ENCODE measurements at regions not wholly inside any gene's neighbourhood (a gene's known extent, or its start where the extent isn't known, plus 50 kb on each side); places are given as distances from the start of the nearest gene placed in this dataset.

DNA sequence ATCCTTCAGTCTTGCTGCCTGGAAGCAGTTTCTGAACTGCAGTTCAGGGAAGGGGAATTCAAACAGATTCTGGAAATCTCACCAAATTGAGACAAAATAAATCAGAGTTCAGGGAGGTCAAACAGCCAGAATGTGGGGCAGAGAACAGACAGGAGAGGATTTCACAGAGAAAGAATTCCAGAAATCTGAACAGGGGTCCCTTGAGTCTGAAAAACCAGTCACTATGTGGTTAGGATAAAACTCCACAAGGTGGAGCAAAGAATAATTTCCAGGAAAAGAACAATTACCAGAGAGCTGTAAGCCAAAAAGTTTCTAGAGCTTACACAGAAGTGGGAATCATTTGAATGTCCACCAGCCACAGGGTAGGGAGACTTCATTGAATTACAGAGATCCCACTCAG is 84.7 kb downstream of the URB2 start:
- Mint-ChIP-seq H3K36me3 (peaks cover 42% of the 10 kb centered on the region), H3K4me3 (no peak overlapping the region), H3K9me3 (peaks cover 46% of the 10 kb centered on the region), H3K27ac (peak overlapping the region; percentile 94), H3K27me3 (ENCODE audit: low read depth) (no peaks in the 10 kb centered on the region), H3K4me1 (peaks cover 34% of the 10 kb centered on the region)
- CTCF ChIA-PET = interaction anchor here (0.7 to 1.2 kb wide), 4 partner anchors 15 to 567 kb away, joined by 3 to 4 read pairs (median 3); no protein-coding TSS in a partner anchor
- DNase-seq (ENCODE audit: low spot score) (no peak), ATAC-seq (peak; percentile 30; the same call in 1 of the 2 replicates)
- POLR2A ChIA-PET = no interaction called here
- TF ChIP-seq, protein P1, sequence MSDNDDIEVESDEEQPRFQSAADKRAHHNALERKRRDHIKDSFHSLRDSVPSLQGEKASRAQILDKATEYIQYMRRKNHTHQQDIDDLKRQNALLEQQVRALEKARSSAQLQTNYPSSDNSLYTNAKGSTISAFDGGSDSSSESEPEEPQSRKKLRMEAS (CRISPR knock-in tag; IDR thresholded peaks at IDR 0.05) = no peak
- no peak for TF ChIP-seq FOXP1 (CRISPR knock-in tag; IDR thresholded peaks at IDR 0.05; ENCODE audit: borderline replicate concordance)
- TF ChIP-seq, protein P2, sequence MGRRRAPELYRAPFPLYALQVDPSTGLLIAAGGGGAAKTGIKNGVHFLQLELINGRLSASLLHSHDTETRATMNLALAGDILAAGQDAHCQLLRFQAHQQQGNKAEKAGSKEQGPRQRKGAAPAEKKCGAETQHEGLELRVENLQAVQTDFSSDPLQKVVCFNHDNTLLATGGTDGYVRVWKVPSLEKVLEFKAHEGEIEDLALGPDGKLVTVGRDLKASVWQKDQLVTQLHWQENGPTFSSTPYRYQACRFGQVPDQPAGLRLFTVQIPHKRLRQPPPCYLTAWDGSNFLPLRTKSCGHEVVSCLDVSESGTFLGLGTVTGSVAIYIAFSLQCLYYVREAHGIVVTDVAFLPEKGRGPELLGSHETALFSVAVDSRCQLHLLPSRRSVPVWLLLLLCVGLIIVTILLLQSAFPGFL (CRISPR knock-in tag; IDR thresholded peaks at IDR 0.05; ENCODE audit: borderline replicate concordance) = no peak
- no peak for TF ChIP-seq PRRX2 (CRISPR knock-in tag; IDR thresholded peaks at IDR 0.05)
- TF ChIP-seq, protein P3, sequence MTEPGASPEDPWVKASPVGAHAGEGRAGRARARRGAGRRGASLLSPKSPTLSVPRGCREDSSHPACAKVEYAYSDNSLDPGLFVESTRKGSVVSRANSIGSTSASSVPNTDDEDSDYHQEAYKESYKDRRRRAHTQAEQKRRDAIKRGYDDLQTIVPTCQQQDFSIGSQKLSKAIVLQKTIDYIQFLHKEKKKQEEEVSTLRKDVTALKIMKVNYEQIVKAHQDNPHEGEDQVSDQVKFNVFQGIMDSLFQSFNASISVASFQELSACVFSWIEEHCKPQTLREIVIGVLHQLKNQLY (CRISPR knock-in tag; IDR thresholded peaks at IDR 0.05) = no peak
- TF ChIP-seq, protein P4, sequence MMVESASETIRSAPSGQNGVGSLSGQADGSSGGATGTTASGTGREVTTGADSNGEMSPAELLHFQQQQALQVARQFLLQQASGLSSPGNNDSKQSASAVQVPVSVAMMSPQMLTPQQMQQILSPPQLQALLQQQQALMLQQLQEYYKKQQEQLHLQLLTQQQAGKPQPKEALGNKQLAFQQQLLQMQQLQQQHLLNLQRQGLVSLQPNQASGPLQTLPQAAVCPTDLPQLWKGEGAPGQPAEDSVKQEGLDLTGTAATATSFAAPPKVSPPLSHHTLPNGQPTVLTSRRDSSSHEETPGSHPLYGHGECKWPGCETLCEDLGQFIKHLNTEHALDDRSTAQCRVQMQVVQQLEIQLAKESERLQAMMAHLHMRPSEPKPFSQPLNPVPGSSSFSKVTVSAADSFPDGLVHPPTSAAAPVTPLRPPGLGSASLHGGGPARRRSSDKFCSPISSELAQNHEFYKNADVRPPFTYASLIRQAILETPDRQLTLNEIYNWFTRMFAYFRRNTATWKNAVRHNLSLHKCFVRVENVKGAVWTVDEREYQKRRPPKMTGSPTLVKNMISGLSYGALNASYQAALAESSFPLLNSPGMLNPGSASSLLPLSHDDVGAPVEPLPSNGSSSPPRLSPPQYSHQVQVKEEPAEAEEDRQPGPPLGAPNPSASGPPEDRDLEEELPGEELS (CRISPR knock-in tag; IDR thresholded peaks at IDR 0.05) = no peak
- TF ChIP-seq FOXJ3 (CRISPR knock-in tag; IDR thresholded peaks at IDR 0.05; ENCODE audit: borderline replicate concordance) = no peak
- no peak for TF ChIP-seq SP1 (CRISPR knock-in tag; conservative IDR thresholded peaks at IDR 0.05)
- TF ChIP-seq, protein P5, sequence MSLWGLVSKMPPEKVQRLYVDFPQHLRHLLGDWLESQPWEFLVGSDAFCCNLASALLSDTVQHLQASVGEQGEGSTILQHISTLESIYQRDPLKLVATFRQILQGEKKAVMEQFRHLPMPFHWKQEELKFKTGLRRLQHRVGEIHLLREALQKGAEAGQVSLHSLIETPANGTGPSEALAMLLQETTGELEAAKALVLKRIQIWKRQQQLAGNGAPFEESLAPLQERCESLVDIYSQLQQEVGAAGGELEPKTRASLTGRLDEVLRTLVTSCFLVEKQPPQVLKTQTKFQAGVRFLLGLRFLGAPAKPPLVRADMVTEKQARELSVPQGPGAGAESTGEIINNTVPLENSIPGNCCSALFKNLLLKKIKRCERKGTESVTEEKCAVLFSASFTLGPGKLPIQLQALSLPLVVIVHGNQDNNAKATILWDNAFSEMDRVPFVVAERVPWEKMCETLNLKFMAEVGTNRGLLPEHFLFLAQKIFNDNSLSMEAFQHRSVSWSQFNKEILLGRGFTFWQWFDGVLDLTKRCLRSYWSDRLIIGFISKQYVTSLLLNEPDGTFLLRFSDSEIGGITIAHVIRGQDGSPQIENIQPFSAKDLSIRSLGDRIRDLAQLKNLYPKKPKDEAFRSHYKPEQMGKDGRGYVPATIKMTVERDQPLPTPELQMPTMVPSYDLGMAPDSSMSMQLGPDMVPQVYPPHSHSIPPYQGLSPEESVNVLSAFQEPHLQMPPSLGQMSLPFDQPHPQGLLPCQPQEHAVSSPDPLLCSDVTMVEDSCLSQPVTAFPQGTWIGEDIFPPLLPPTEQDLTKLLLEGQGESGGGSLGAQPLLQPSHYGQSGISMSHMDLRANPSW (CRISPR knock-in tag; conservative IDR thresholded peaks at IDR 0.05; ENCODE audit: low read depth) = no peak
- no peak for TF ChIP-seq ZBTB21 (CRISPR knock-in tag; IDR thresholded peaks at IDR 0.05; ENCODE audit: borderline replicate concordance)
- no peak for TF ChIP-seq CBFB (CRISPR knock-in tag; IDR thresholded peaks at IDR 0.05; ENCODE audit: low read depth)
- TF ChIP-seq, protein P6, sequence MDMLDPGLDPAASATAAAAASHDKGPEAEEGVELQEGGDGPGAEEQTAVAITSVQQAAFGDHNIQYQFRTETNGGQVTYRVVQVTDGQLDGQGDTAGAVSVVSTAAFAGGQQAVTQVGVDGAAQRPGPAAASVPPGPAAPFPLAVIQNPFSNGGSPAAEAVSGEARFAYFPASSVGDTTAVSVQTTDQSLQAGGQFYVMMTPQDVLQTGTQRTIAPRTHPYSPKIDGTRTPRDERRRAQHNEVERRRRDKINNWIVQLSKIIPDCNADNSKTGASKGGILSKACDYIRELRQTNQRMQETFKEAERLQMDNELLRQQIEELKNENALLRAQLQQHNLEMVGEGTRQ (CRISPR knock-in tag; IDR thresholded peaks at IDR 0.05) = no peak
- TF ChIP-seq, protein P7, sequence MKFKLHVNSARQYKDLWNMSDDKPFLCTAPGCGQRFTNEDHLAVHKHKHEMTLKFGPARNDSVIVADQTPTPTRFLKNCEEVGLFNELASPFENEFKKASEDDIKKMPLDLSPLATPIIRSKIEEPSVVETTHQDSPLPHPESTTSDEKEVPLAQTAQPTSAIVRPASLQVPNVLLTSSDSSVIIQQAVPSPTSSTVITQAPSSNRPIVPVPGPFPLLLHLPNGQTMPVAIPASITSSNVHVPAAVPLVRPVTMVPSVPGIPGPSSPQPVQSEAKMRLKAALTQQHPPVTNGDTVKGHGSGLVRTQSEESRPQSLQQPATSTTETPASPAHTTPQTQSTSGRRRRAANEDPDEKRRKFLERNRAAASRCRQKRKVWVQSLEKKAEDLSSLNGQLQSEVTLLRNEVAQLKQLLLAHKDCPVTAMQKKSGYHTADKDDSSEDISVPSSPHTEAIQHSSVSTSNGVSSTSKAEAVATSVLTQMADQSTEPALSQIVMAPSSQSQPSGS (CRISPR knock-in tag; IDR thresholded peaks at IDR 0.05; ENCODE audit: borderline replicate concordance, low read depth) = no peak

DNA sequence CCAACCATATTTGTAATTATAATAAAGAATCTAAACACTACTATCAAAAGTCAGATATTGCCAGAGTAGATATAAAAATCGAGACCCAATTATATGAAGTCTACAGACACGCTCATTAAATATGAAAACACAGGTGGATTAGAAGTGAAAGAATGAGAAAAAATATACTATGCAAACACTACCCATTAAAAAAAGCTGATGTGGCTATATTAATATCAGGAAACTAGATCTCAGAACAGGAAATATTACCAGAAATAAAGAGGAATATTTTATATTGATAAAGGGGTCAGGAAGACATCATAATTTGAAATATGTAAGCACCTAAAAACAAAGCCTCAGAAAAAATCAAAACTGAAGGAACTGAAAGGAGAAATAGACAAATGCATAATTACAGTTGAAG is 88.3 kb downstream of the URB2 start:
- Mint-ChIP-seq H3K36me3 (peaks cover 13% of the 10 kb centered on the region), H3K27me3 (ENCODE audit: low read depth) (no peaks in the 10 kb centered on the region), H3K4me3 (no peak overlapping the region), H3K9me3 (peaks cover 16% of the 10 kb centered on the region), H3K27ac (no peak overlapping the region), H3K4me1 (peaks cover 51% of the 10 kb centered on the region)
- POLR2A ChIA-PET = no interaction called here
- ATAC-seq = no peak
- CTCF ChIA-PET = interaction anchor here (1.1 to 2.5 kb wide), 5 partner anchors 17 to 135 kb away, joined by 3 to 13 read pairs (median 6); no protein-coding TSS in a partner anchor
- no peak for DNase-seq (ENCODE audit: low spot score)
- no peak for TF ChIP-seq EMX1 (CRISPR knock-in tag; IDR thresholded peaks at IDR 0.05)
- no peak for TF ChIP-seq HMGA2 (CRISPR knock-in tag; IDR thresholded peaks at IDR 0.05)
- no peak for TF ChIP-seq CBFB (CRISPR knock-in tag; IDR thresholded peaks at IDR 0.05; ENCODE audit: low read depth)
- TF ChIP-seq ZNF317 (CRISPR knock-in tag; IDR thresholded peaks at IDR 0.05; ENCODE audit: borderline replicate concordance, low read depth) = no peak
- TF ChIP-seq, protein P8, sequence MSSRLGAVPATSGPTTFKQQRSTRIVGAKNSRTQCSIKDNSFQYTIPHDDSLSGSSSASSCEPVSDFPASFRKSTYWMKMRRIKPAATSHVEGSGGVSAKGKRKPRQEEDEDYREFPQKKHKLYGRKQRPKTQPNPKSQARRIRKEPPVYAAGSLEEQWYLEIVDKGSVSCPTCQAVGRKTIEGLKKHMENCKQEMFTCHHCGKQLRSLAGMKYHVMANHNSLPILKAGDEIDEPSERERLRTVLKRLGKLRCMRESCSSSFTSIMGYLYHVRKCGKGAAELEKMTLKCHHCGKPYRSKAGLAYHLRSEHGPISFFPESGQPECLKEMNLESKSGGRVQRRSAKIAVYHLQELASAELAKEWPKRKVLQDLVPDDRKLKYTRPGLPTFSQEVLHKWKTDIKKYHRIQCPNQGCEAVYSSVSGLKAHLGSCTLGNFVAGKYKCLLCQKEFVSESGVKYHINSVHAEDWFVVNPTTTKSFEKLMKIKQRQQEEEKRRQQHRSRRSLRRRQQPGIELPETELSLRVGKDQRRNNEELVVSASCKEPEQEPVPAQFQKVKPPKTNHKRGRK (CRISPR knock-in tag; IDR thresholded peaks at IDR 0.05; ENCODE audit: borderline replicate concordance) = no peak
- TF ChIP-seq SMAD3 (CRISPR knock-in tag; IDR thresholded peaks at IDR 0.05; ENCODE audit: borderline replicate concordance) = no peak
- TF ChIP-seq, protein P9, sequence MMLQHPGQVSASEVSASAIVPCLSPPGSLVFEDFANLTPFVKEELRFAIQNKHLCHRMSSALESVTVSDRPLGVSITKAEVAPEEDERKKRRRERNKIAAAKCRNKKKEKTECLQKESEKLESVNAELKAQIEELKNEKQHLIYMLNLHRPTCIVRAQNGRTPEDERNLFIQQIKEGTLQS (CRISPR knock-in tag; conservative IDR thresholded peaks at IDR 0.05) = no peak
- no peak for TF ChIP-seq ATF1 (CRISPR knock-in tag; IDR thresholded peaks at IDR 0.05)
- TF ChIP-seq NFATC4 (CRISPR knock-in tag; IDR thresholded peaks at IDR 0.05) = no peak
- TF ChIP-seq PRRX2 (CRISPR knock-in tag; IDR thresholded peaks at IDR 0.05) = no peak
- TF ChIP-seq, protein P10, sequence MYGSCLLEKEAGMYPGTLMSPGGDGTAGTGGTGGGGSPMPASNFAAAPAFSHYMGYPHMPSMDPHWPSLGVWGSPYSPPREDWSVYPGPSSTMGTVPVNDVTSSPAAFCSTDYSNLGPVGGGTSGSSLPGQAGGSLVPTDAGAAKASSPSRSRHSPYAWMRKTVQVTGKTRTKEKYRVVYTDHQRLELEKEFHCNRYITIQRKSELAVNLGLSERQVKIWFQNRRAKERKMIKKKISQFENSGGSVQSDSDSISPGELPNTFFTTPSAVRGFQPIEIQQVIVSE (CRISPR knock-in tag; IDR thresholded peaks at IDR 0.05; ENCODE audit: borderline replicate concordance) = no peak
- no peak for TF ChIP-seq ZNF138 (CRISPR knock-in tag; conservative IDR thresholded peaks at IDR 0.05)
